ENCODE measurements at regions not wholly inside any gene's neighbourhood (a gene's known extent, or its start where the extent isn't known, plus 50 kb on each side); places are given as distances from the start of the nearest gene placed in this dataset.

DNA sequence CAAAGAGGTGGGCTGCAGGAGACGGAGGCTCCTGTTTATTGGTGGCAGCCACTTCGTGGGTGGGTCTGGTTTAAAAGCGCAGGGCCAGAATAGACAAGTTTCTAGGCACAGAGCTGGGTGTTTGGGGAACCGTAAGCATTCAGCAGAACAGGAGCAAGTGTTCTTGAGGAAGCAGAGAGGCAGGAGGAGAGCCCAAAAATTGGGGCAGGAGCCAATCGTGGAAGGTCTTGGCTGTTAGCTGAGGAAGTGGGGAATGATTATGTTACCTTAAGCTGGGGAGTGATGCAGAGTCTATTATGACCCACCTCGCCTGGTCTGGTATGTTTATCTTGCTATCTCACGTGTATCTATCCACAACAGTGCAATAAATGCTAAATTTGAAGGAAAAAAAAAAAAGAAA lies 64.3 kb upstream of the ATL2 start:
- H3K36me3 ChIP-seq (ENCODE audit: low read depth) = no peaks in the 10 kb centered on the region
- no peak overlapping the region for H3K4me3 ChIP-seq
- no peak overlapping the region for H2AFZ ChIP-seq
- no peaks in the 10 kb centered on the region for H3K9me2 ChIP-seq (ENCODE audit: insufficient read depth)
- no TSS peak for BruUV-seq (replicated peaks)
- H4K20me1 ChIP-seq (ENCODE audit: insufficient read depth) = no peaks in the 10 kb centered on the region
- H3K4me2 ChIP-seq = no peak overlapping the region
- H3K9me3 ChIP-seq (ENCODE audit: insufficient read depth, low read depth) = no peaks in the 10 kb centered on the region
- no peaks in the 10 kb centered on the region for H3K79me2 ChIP-seq (ENCODE audit: low read depth)
- ChIA-PET POLR2A (ENCODE audit: unreplicated experiment) (no interaction called here), CTCF (no interaction called here)
- H3K4me1 ChIP-seq (replicated peaks; ENCODE audit: insufficient read depth) = peaks cover 61% of the 10 kb centered on the region
- peaks cover 32% of the 10 kb centered on the region for H3F3A ChIP-seq (ENCODE audit: insufficient read depth, low read depth)
- TF ChIP-seq CTCF (conservative IDR thresholded peaks at IDR 0.05) (no peak), EZH2 (IDR thresholded peaks at IDR 0.05; ENCODE audit: low read depth) (no peak)
- DNase-seq = no peak
- no peak overlapping the region for H3K27ac ChIP-seq
- no peaks in the 10 kb centered on the region for H3K27me3 ChIP-seq (ENCODE audit: insufficient read depth, low read depth)
- intact Hi-C loops (cut with micrococcal nuclease; ENCODE audit: unreplicated experiment) = loop anchor here (5.0 kb wide), 1 partner anchor 34 kb away; no protein-coding TSS in a partner anchor

GRCh38 chr2:38440655-38441054 lies 63.6 kb upstream of the ATL2 start:
- ChIA-PET POLR2A (ENCODE audit: unreplicated experiment) (no interaction called here), CTCF (no interaction called here)
- intact Hi-C loops (cut with micrococcal nuclease; ENCODE audit: unreplicated experiment) = loop anchor here (5.0 kb wide), 1 partner anchor 33 kb away; no protein-coding TSS in a partner anchor
- no peak overlapping the region for H3K4me2 ChIP-seq
- no peak for DNase-seq
- no peaks in the 10 kb centered on the region for H3K9me2 ChIP-seq (ENCODE audit: insufficient read depth)
- H3K27ac ChIP-seq = no peak overlapping the region
- peaks cover 68% of the 10 kb centered on the region for H3K4me1 ChIP-seq (replicated peaks; ENCODE audit: insufficient read depth)
- no peaks in the 10 kb centered on the region for H4K20me1 ChIP-seq (ENCODE audit: insufficient read depth)
- no peak overlapping the region for H3K4me3 ChIP-seq
- no peak for TF ChIP-seq EZH2 (IDR thresholded peaks at IDR 0.05; ENCODE audit: low read depth)
- TF ChIP-seq CTCF (conservative IDR thresholded peaks at IDR 0.05) = no peak
- H2AFZ ChIP-seq = no peak overlapping the region
- no peaks in the 10 kb centered on the region for H3K36me3 ChIP-seq (ENCODE audit: low read depth)
- no peaks in the 10 kb centered on the region for H3K9me3 ChIP-seq (ENCODE audit: insufficient read depth, low read depth)
- no peaks in the 10 kb centered on the region for H3K79me2 ChIP-seq (ENCODE audit: low read depth)
- no peaks in the 10 kb centered on the region for H3K27me3 ChIP-seq (ENCODE audit: insufficient read depth, low read depth)
- no TSS peak for BruUV-seq (replicated peaks)
- peaks cover 33% of the 10 kb centered on the region for H3F3A ChIP-seq (ENCODE audit: insufficient read depth, low read depth)

- TF ChIP-seq CTCF (conservative IDR thresholded peaks at IDR 0.05) (no peak), EZH2 (IDR thresholded peaks at IDR 0.05; ENCODE audit: low read depth) (no peak)
- Histone ChIP-seq H3K4me2 (peak overlapping the region; percentile 58; the same call in 1 of the 2 replicates), H3K9me2 (ENCODE audit: insufficient read depth) (no peaks in the 10 kb centered on the region), H3K79me2 (ENCODE audit: low read depth) (no peaks in the 10 kb centered on the region), H3F3A (ENCODE audit: insufficient read depth, low read depth) (peaks cover 37% of the 10 kb centered on the region), H3K9me3 (ENCODE audit: insufficient read depth, low read depth) (no peaks in the 10 kb centered on the region), H3K27me3 (ENCODE audit: insufficient read depth, low read depth) (no peaks in the 10 kb centered on the region), H3K36me3 (ENCODE audit: low read depth) (no peaks in the 10 kb centered on the region), H3K4me3 (no peak overlapping the region), H3K27ac (peak overlapping the region; percentile 62), H3K4me1 (replicated peaks; ENCODE audit: insufficient read depth) (peaks cover 72% of the 10 kb centered on the region), H2AFZ (no peak overlapping the region), H4K20me1 (ENCODE audit: insufficient read depth) (no peaks in the 10 kb centered on the region)
- no peak for DNase-seq
- intact Hi-C loops (cut with micrococcal nuclease; ENCODE audit: unreplicated experiment) = loop anchor here (1.0 to 5.0 kb wide), 3 partner anchors 22 to 43 kb away; no protein-coding TSS in a partner anchor
- CTCF ChIA-PET = interaction anchor here (1.3 kb wide), 1 partner anchor 124 kb away, joined by 3 read pairs; no protein-coding TSS in a partner anchor
- POLR2A ChIA-PET (ENCODE audit: unreplicated experiment) = no interaction called here
- BruUV-seq (replicated peaks) = no TSS peak
These were observed 62.8 kb upstream of the ATL2 start for GRCh38 chr2:38439863-38440262.

Data from PC-9 (cell line).